Glutamatergic neuron (in vitro differentiated cells): ENCODE measurements at regions not wholly inside any gene's neighbourhood (a gene's known extent, or its start where the extent isn't known, plus 50 kb on each side); places are given as distances from the start of the nearest gene placed in this dataset.

Experiments
- DNase-seq: peaks from one replicate; pipeline ENCODE4 v3.0.0; 2022
- H3K27ac Mint-ChIP-seq: one replicate; pipeline ENCODE4 v1.8.0; 2020; ENCODE audit warnings: mild to moderate bottlenecking, mixed read lengths, inconsistent platforms; ENCODE audit not compliant: unreplicated experiment
- H3K27me3 Mint-ChIP-seq: one replicate; pipeline ENCODE4 v1.8.0; 2020; ENCODE audit warnings: mild to moderate bottlenecking, moderate library complexity, mixed read lengths, inconsistent platforms; ENCODE audit not compliant: unreplicated experiment
- H3K36me3 Mint-ChIP-seq: one replicate; pipeline ENCODE4 v1.8.0; 2020; ENCODE audit warnings: mild to moderate bottlenecking, mixed read lengths, inconsistent platforms; ENCODE audit not compliant: unreplicated experiment
- H3K4me1 Mint-ChIP-seq: one replicate; pipeline ENCODE4 v1.8.0; 2020; ENCODE audit warnings: mild to moderate bottlenecking, low read depth, mixed read lengths, inconsistent platforms; ENCODE audit not compliant: unreplicated experiment
- H3K4me3 Mint-ChIP-seq: one replicate; pipeline ENCODE4 v1.8.0; 2020; ENCODE audit warnings: mild to moderate bottlenecking, mixed read lengths, inconsistent platforms; ENCODE audit not compliant: unreplicated experiment
- H3K9me3 Mint-ChIP-seq: one replicate; pipeline ENCODE4 v1.8.0; 2020; ENCODE audit warnings: mild to moderate bottlenecking, moderate library complexity, mixed read lengths, inconsistent platforms; ENCODE audit not compliant: unreplicated experiment
- CTCF ChIP-seq: fragments of 200-600 bp; sonication (generic); IDR thresholded peaks from one replicate; pipeline ENCODE4 v1.5.0; 2021; ENCODE audit not compliant: partially characterized antibody, unreplicated experiment

GRCh38 chr3:170776887-170777563 lies 93.0 kb downstream of the RPL22L1 start:
- no peaks in the 10 kb centered on the region for H3K36me3 Mint-ChIP-seq
- H3K9me3 Mint-ChIP-seq, result no peaks in the 10 kb centered on the region
- no peak overlapping the region for H3K27ac Mint-ChIP-seq
- H3K4me1 Mint-ChIP-seq, result no peaks in the 10 kb centered on the region
- H3K4me3 Mint-ChIP-seq, result no peak overlapping the region
- TF ChIP-seq CTCF, result no peak
- no peak for DNase-seq
- peaks cover 2% of the 10 kb centered on the region for H3K27me3 Mint-ChIP-seq

GRCh38 chr3:170773682-170774425 lies 96.1 kb downstream of the RPL22L1 start:
- Mint-ChIP-seq H3K36me3 (no peaks in the 10 kb centered on the region), H3K4me3 (no peak overlapping the region), H3K27ac (no peak overlapping the region), H3K9me3 (no peaks in the 10 kb centered on the region), H3K4me1 (no peaks in the 10 kb centered on the region), H3K27me3 (peaks cover 2% of the 10 kb centered on the region)
- TF ChIP-seq CTCF, result no peak
- DNase-seq, result no peak

- H3K27ac Mint-ChIP-seq, result no peak overlapping the region
- H3K4me3 Mint-ChIP-seq, result no peak overlapping the region
Observed at GRCh38 chr3:170772175-170772574, 97.8 kb downstream of the RPL22L1 start.

GRCh38 chr3:170768334-170768801 lies 101.6 kb downstream of the RPL22L1 start:
- Mint-ChIP-seq H3K4me3 (no peak overlapping the region), H3K27me3 (no peaks in the 10 kb centered on the region), H3K9me3 (no peaks in the 10 kb centered on the region), H3K4me1 (peaks cover 3% of the 10 kb centered on the region), H3K27ac (no peak overlapping the region), H3K36me3 (no peaks in the 10 kb centered on the region)
- DNase-seq, result no peak
- TF ChIP-seq CTCF, result no peak

More at GRCh38 chr3:170772175-170772574, 97.8 kb downstream of the RPL22L1 start:
- Mint-ChIP-seq H3K4me1 (no peaks in the 10 kb centered on the region), H3K9me3 (no peaks in the 10 kb centered on the region), H3K27me3 (peaks cover 2% of the 10 kb centered on the region), H3K36me3 (no peaks in the 10 kb centered on the region)
- no peak for TF ChIP-seq CTCF
- no peak for DNase-seq

- H3K27me3 Mint-ChIP-seq, result no peaks in the 10 kb centered on the region
- H3K9me3 Mint-ChIP-seq, result no peaks in the 10 kb centered on the region
Observed at GRCh38 chr3:170767576-170767941, 102.4 kb downstream of the RPL22L1 start.

More at GRCh38 chr3:170767576-170767941, 102.4 kb downstream of the RPL22L1 start:
- Mint-ChIP-seq H3K27ac (no peak overlapping the region), H3K36me3 (no peaks in the 10 kb centered on the region), H3K4me3 (no peak overlapping the region), H3K4me1 (peaks cover 3% of the 10 kb centered on the region)
- DNase-seq, result no peak
- TF ChIP-seq CTCF, result no peak
